ENCODE measurements at regions not wholly inside any gene's neighbourhood (a gene's known extent, or its start where the extent isn't known, plus 50 kb on each side); places are given as distances from the start of the nearest gene placed in this dataset.

DNA sequence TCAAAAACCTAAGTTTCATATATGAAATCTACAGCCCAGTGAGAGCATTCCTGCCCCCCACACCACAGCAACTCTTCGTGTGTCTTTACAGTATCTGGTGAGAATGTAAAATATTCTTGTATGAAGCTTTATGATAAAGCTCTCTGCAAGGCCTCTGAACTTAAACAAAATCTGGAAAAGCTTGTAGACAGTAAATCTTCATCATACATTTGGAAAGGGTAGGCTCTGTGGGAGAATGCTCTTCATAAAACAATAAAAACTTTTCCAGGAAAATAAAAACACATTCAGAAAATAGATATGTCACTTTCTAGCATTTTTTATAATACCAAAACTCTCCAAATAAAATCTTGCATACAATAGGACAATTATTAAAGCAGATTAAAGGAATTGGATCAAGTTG, 1009.5 kb downstream of the NAALADL2 start:
- TF ChIP-seq, protein P1, sequence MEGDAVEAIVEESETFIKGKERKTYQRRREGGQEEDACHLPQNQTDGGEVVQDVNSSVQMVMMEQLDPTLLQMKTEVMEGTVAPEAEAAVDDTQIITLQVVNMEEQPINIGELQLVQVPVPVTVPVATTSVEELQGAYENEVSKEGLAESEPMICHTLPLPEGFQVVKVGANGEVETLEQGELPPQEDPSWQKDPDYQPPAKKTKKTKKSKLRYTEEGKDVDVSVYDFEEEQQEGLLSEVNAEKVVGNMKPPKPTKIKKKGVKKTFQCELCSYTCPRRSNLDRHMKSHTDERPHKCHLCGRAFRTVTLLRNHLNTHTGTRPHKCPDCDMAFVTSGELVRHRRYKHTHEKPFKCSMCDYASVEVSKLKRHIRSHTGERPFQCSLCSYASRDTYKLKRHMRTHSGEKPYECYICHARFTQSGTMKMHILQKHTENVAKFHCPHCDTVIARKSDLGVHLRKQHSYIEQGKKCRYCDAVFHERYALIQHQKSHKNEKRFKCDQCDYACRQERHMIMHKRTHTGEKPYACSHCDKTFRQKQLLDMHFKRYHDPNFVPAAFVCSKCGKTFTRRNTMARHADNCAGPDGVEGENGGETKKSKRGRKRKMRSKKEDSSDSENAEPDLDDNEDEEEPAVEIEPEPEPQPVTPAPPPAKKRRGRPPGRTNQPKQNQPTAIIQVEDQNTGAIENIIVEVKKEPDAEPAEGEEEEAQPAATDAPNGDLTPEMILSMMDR (IDR thresholded peaks at IDR 0.05), result no peak

DNA sequence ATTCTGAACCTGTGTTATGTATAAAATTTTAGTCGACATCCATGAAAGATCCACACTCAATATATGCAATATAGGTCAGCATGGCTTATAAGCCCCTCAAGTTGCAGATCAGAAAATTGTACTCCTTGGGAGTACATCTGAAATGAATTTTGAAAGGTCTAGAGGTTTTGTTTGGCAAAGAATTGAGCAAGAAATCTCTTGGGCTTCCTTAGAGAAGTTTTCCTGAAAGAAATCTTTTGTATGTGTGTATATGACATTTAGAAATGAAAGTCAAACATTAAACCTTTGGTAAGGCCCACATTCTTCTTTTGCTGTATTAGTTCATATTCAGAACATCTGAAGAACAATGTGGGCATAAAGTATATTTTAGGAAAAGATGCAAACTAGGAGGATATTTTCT, 1006.6 kb downstream of the NAALADL2 start:
- TF ChIP-seq, protein P1 (IDR thresholded peaks at IDR 0.05), result no peak
- no peak overlapping the region for H3K4me2 ChIP-seq (ENCODE audit: low read length)
- no peaks in the 10 kb centered on the region for H3K36me3 ChIP-seq (ENCODE audit: control insufficient read depth, insufficient read depth, low read length)
- no peaks in the 10 kb centered on the region for H3K4me1 ChIP-seq
- H3K9me3 ChIP-seq (ENCODE audit: control insufficient read depth, low read length), result no peaks in the 10 kb centered on the region
- no peak overlapping the region for H3K4me3 ChIP-seq (ENCODE audit: low read depth, low read length)
- H3K79me2 ChIP-seq, result no peaks in the 10 kb centered on the region
- H3K27me3 ChIP-seq (ENCODE audit: control insufficient read depth, insufficient read depth, low read length), result no peaks in the 10 kb centered on the region
- no peak overlapping the region for H3K27ac ChIP-seq
- H2AFZ ChIP-seq, result no peak overlapping the region
- no peak overlapping the region for H3K9ac ChIP-seq

More for the DNA sequence above, 1009.5 kb downstream of the NAALADL2 start:
- Histone ChIP-seq H3K4me2 (ENCODE audit: low read length) (no peak overlapping the region), H3K9me3 (ENCODE audit: control insufficient read depth, low read length) (no peaks in the 10 kb centered on the region), H3K79me2 (no peaks in the 10 kb centered on the region), H3K4me1 (no peaks in the 10 kb centered on the region), H3K9ac (no peak overlapping the region), H3K36me3 (ENCODE audit: control insufficient read depth, insufficient read depth, low read length) (no peaks in the 10 kb centered on the region), H3K4me3 (ENCODE audit: low read depth, low read length) (no peak overlapping the region), H2AFZ (no peak overlapping the region), H3K27me3 (ENCODE audit: control insufficient read depth, insufficient read depth, low read length) (no peaks in the 10 kb centered on the region), H3K27ac (no peak overlapping the region)

GRCh38 chr3:175861916-175862315, 1002.8 kb downstream of the NAALADL2 start:
- TF ChIP-seq, protein P1 (IDR thresholded peaks at IDR 0.05), result no peak
- H3K9ac ChIP-seq, result no peak overlapping the region
- no peak overlapping the region for H2AFZ ChIP-seq
- no peaks in the 10 kb centered on the region for H3K79me2 ChIP-seq
- no peaks in the 10 kb centered on the region for H3K27me3 ChIP-seq (ENCODE audit: control insufficient read depth, insufficient read depth, low read length)
- no peaks in the 10 kb centered on the region for H3K36me3 ChIP-seq (ENCODE audit: control insufficient read depth, insufficient read depth, low read length)
- no peak overlapping the region for H3K4me2 ChIP-seq (ENCODE audit: low read length)
- H3K9me3 ChIP-seq (ENCODE audit: control insufficient read depth, low read length), result no peaks in the 10 kb centered on the region
- H3K27ac ChIP-seq, result no peak overlapping the region
- H3K4me3 ChIP-seq (ENCODE audit: low read depth, low read length), result no peak overlapping the region
- no peaks in the 10 kb centered on the region for H3K4me1 ChIP-seq

Data from parathyroid adenoma (tissue), 2 donors.